Breast epithelium (tissue), 4 donors: ENCODE measurements at regions not wholly inside any gene's neighbourhood (a gene's known extent, or its start where the extent isn't known, plus 50 kb on each side); places are given as distances from the start of the nearest gene placed in this dataset.

Source experiments
- DNase-seq, 2 donors: peaks; one replicate each; pipeline ENCODE4 v3.0.0-alpha.2; 2019; ENCODE audit warnings: low spot score in 2 of 2
- H3K27ac ChIP-seq, 2 donors: fragments of 200-600 bp; sonication (generic) in 1 of 2; one replicate each; pipeline ENCODE4 v1.5.1; 2016 to 2019; ENCODE audit warnings: mild to moderate bottlenecking in 1 of 2
- H3K27me3 ChIP-seq, 2 donors: fragments of 200-600 bp; sonication (generic) in 1 of 2; one replicate each; pipeline versions ENCODE4 v1.5.1 to v1.6.0; 2017 to 2019; ENCODE audit warnings: control low read depth in 1 of 2, mild to moderate bottlenecking in 1 of 2
- H3K36me3 ChIP-seq: fragments of 200-600 bp; one replicate; pipeline ENCODE4 v1.5.1; 2019
- H3K4me1 ChIP-seq, 2 donors: fragments of 200-600 bp; sonication (generic); one replicate each; pipeline ENCODE4 v1.5.1; 2016 to 2019; ENCODE audit warnings: control low read depth in 1 of 2
- H3K4me3 ChIP-seq, 3 donors: fragments of 200-600 bp; sonication (generic); 1 replicate in 2 of 3; 2 replicates in 1 of 3; pipeline ENCODE4 v1.5.1; 2016 to 2019; ENCODE audit warnings: mild to moderate bottlenecking in 3 of 3, moderate library complexity in 2 of 3
- H3K9me3 ChIP-seq, 2 donors: fragments of 200-600 bp; sonication (generic) in 1 of 2; one replicate each; pipeline ENCODE4 v1.5.1; 2016 to 2019; ENCODE audit warnings: control low read depth in 1 of 2
- CTCF ChIP-seq, 3 donors: fragments of 450-650 bp; IDR thresholded peaks; one replicate each; pipeline ENCODE4 v1.5.1; 2016 to 2017; ENCODE audit warnings: antibody characterized with exemption in 3 of 3, mild to moderate bottlenecking in 3 of 3, moderate library complexity in 3 of 3
- POLR2A ChIP-seq: fragments of 450-650 bp; IDR thresholded peaks from one replicate; pipeline ENCODE4 v1.6.1; 2016; ENCODE audit warnings: antibody characterized with exemption, mild to moderate bottlenecking, moderate library complexity
- POLR2AphosphoS5 ChIP-seq, 3 donors: sonication (generic); formaldehyde crosslinking; IDR thresholded peaks; one replicate each; pipeline ENCODE4 v1.6.1; 2017; ENCODE audit warnings: antibody characterized with exemption in 3 of 3
- intact Hi-C: fragments of 100-400 bp; cut with DNase I; formaldehyde crosslinking; loops from one replicate; pipeline ENCODE4 v1.15.1; 2023; ENCODE audit warnings: low total_unique reads

- H3K27ac ChIP-seq = no peak overlapping the region
- no peaks in the 10 kb centered on the region for H3K4me1 ChIP-seq
- no peak for TF ChIP-seq CTCF (IDR thresholded peaks at IDR 0.05)
- no peak for TF ChIP-seq POLR2AphosphoS5 (IDR thresholded peaks at IDR 0.05)
- no peak for TF ChIP-seq POLR2A
- peaks cover 8 to 10% of the 10 kb centered on the region in 2 donors for H3K9me3 ChIP-seq
- no peaks in the 10 kb centered on the region for H3K36me3 ChIP-seq
- no peak for DNase-seq
- no peak overlapping the region for H3K4me3 ChIP-seq
- intact Hi-C loops = no loop called here
- H3K27me3 ChIP-seq = peaks cover 0 to 37% of the 10 kb centered on the region in 2 donors
Observed at GRCh38 chr22:47780281-47780875, 1017.9 kb downstream of the TBC1D22A start.

- DNase-seq = no peak
- peaks cover under 1 to 1% of the 10 kb centered on the region in 2 donors for H3K9me3 ChIP-seq
- no peaks in the 10 kb centered on the region for H3K4me1 ChIP-seq
- TF ChIP-seq POLR2AphosphoS5 (IDR thresholded peaks at IDR 0.05) (no peak), POLR2A (no peak), CTCF (IDR thresholded peaks at IDR 0.05) (no peak)
- no peak overlapping the region for H3K4me3 ChIP-seq
- intact Hi-C loops = no loop called here
- H3K36me3 ChIP-seq = no peaks in the 10 kb centered on the region
- H3K27me3 ChIP-seq = peaks cover 0 to 29% of the 10 kb centered on the region in 2 donors
- no peak overlapping the region for H3K27ac ChIP-seq
Observed at GRCh38 chr22:47779474-47779873, 1017.0 kb downstream of the TBC1D22A start.

- intact Hi-C loops = no loop called here
- no peaks in the 10 kb centered on the region for H3K36me3 ChIP-seq
Observed at GRCh38 chr22:47778160-47778658, 1015.8 kb downstream of the TBC1D22A start.

GRCh38 chr22:47777426-47777825, 1015.0 kb downstream of the TBC1D22A start:
- TF ChIP-seq POLR2AphosphoS5 (IDR thresholded peaks at IDR 0.05) = no peak
- TF ChIP-seq POLR2A = no peak
- no peak for TF ChIP-seq CTCF (IDR thresholded peaks at IDR 0.05)
- H3K27me3 ChIP-seq = peaks cover 0 to 13% of the 10 kb centered on the region in 2 donors
- H3K4me1 ChIP-seq = no peaks in the 10 kb centered on the region
- H3K4me3 ChIP-seq = no peak overlapping the region
- H3K9me3 ChIP-seq = no peaks in the 10 kb centered on the region
- no peak overlapping the region for H3K27ac ChIP-seq
- no peaks in the 10 kb centered on the region for H3K36me3 ChIP-seq
- intact Hi-C loops = no loop called here
- DNase-seq = no peak

More at GRCh38 chr22:47778160-47778658, 1015.8 kb downstream of the TBC1D22A start:
- no peak overlapping the region for H3K27ac ChIP-seq
- no peaks in the 10 kb centered on the region for H3K9me3 ChIP-seq
- H3K27me3 ChIP-seq = peaks cover 0 to 18% of the 10 kb centered on the region in 2 donors
- H3K4me1 ChIP-seq = no peaks in the 10 kb centered on the region
- TF ChIP-seq POLR2A (no peak), POLR2AphosphoS5 (IDR thresholded peaks at IDR 0.05) (no peak), CTCF (IDR thresholded peaks at IDR 0.05) (no peak)
- H3K4me3 ChIP-seq = no peak overlapping the region
- DNase-seq = no peak

- no peak for TF ChIP-seq CTCF (IDR thresholded peaks at IDR 0.05)
- TF ChIP-seq POLR2A = no peak
- no peak for DNase-seq
- Histone ChIP-seq H3K4me1 (no peaks in the 10 kb centered on the region), H3K27me3 (peaks cover 0 to 7% of the 10 kb centered on the region in 2 donors), H3K36me3 (no peaks in the 10 kb centered on the region), H3K9me3 (no peaks in the 10 kb centered on the region), H3K4me3 (no peak overlapping the region), H3K27ac (no peak overlapping the region)
- intact Hi-C loops = no loop called here
Observed at GRCh38 chr22:47776329-47776728, 1013.9 kb downstream of the TBC1D22A start.
